Central memory CD8-positive, alpha-beta T cell (primary cell): ENCODE measurements at regions not wholly inside any gene's neighbourhood (a gene's known extent, or its start where the extent isn't known, plus 50 kb on each side); places are given as distances from the start of the nearest gene placed in this dataset.

Source experiments
- ATAC-seq: fragments of 150-1000 bp; cut with Tn5 transposase; replicated peaks from 2 replicates; pipeline ENCODE4 v1.10.0; 2022; ENCODE audit warnings: mild to moderate bottlenecking, moderate FRiP score, moderate number of reproducible peaks; ENCODE audit not compliant: poor library complexity, severe bottlenecking; ENCODE audit errors: extremely low read depth
- DNase-seq, 2 donors: peaks; one replicate each; pipeline ENCODE4 v3.0.0; 2021; ENCODE audit warnings: low spot score in 2 of 2
- H3K27ac Mint-ChIP-seq: one replicate; pipeline ENCODE4 v1.8.0; 2022; ENCODE audit warnings: low read depth, mild to moderate bottlenecking, moderate library complexity, mixed read lengths
- H3K27me3 Mint-ChIP-seq: one replicate; pipeline ENCODE4 v1.8.0; 2022; ENCODE audit warnings: mixed read lengths
- H3K36me3 Mint-ChIP-seq: one replicate; pipeline ENCODE4 v1.8.0; 2022; ENCODE audit warnings: mild to moderate bottlenecking, moderate library complexity, mixed read lengths; ENCODE audit not compliant: insufficient read depth
- H3K4me1 Mint-ChIP-seq: one replicate; pipeline ENCODE4 v1.8.0; 2022; ENCODE audit warnings: mixed read lengths
- H3K4me3 Mint-ChIP-seq: one replicate; pipeline ENCODE4 v1.8.0; 2022; ENCODE audit warnings: mild to moderate bottlenecking, moderate library complexity, mixed read lengths
- H3K9me3 Mint-ChIP-seq: one replicate; pipeline ENCODE4 v1.8.0; 2022; ENCODE audit warnings: mixed read lengths

GRCh38 chr15:27702581-27702980 is 396.5 kb downstream of the OCA2 start:
- Mint-ChIP-seq H3K4me3 (no peak overlapping the region), H3K27me3 (no peaks in the 10 kb centered on the region), H3K9me3 (peaks cover 13% of the 10 kb centered on the region), H3K4me1 (no peaks in the 10 kb centered on the region), H3K36me3 (peaks cover 1% of the 10 kb centered on the region), H3K27ac (no peak overlapping the region)
- DNase-seq (no peak), ATAC-seq (no peak)

DNA sequence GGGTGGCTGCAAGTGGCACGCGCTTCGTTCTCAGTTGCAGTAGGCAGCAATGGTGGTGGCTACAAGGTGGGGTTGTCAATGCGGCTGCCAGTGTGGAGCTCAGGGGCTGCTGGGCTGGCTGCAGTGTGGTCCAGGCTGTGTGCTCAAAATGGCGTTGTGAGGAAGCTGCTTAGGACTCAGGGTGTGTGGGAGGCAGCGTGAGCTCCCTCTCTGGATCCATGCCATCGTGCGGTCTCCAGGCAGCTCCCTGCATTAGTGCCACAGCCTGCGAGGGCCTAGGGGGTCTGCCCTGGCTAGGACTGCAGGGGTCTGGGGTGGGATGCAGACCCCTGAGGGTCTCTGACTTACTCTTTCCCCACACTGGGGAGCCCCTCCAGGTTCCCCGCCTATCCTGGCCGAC is 397.2 kb downstream of the OCA2 start:
- H3K4me1 Mint-ChIP-seq: no peaks in the 10 kb centered on the region
- no peaks in the 10 kb centered on the region for H3K27me3 Mint-ChIP-seq
- no peak overlapping the region for H3K27ac Mint-ChIP-seq
- no peak overlapping the region for H3K4me3 Mint-ChIP-seq
- DNase-seq (no peak), ATAC-seq (no peak)
- peaks cover 13% of the 10 kb centered on the region for H3K9me3 Mint-ChIP-seq
- H3K36me3 Mint-ChIP-seq: peaks cover 1% of the 10 kb centered on the region

DNA sequence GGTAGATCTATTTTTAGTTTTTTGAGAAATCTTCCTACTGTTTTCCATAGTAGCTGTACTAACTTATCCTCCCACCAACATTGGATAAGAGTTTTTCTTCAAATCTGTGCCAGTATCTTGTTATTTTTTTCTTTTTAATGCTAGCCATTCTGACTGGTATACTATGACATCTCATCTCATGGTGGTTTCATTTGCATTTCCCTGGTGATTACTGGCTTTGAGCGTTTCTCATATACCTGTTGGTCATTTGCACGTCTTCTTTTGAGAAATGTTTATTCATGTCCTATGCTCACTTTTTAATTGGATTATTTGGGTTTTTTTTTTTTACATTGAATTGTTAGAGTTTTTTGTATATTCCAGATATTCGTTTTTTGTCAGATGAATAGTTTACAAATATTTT is 398.1 kb downstream of the OCA2 start:
- no peak for ATAC-seq
- peaks cover 1% of the 10 kb centered on the region for H3K36me3 Mint-ChIP-seq
- H3K9me3 Mint-ChIP-seq: peaks cover 13% of the 10 kb centered on the region
- no peak overlapping the region for H3K4me3 Mint-ChIP-seq
- no peaks in the 10 kb centered on the region for H3K4me1 Mint-ChIP-seq
- no peaks in the 10 kb centered on the region for H3K27me3 Mint-ChIP-seq
- no peak for DNase-seq
- H3K27ac Mint-ChIP-seq: no peak overlapping the region

- Mint-ChIP-seq H3K36me3 (peaks cover 1% of the 10 kb centered on the region), H3K27me3 (no peaks in the 10 kb centered on the region), H3K4me1 (no peaks in the 10 kb centered on the region), H3K9me3 (peaks cover 13% of the 10 kb centered on the region), H3K27ac (no peak overlapping the region), H3K4me3 (no peak overlapping the region)
- ATAC-seq (no peak), DNase-seq (no peak)
These were observed 399.4 kb downstream of the OCA2 start for GRCh38 chr15:27699699-27700098.

- no peaks in the 10 kb centered on the region for H3K36me3 Mint-ChIP-seq
- no peaks in the 10 kb centered on the region for H3K27me3 Mint-ChIP-seq
- no peaks in the 10 kb centered on the region for H3K4me1 Mint-ChIP-seq
- H3K4me3 Mint-ChIP-seq: no peak overlapping the region
- peaks cover 13% of the 10 kb centered on the region for H3K9me3 Mint-ChIP-seq
- no peak overlapping the region for H3K27ac Mint-ChIP-seq
- DNase-seq (no peak), ATAC-seq (no peak)
These were observed 402.6 kb downstream of the OCA2 start for GRCh38 chr15:27696530-27696929.

DNA sequence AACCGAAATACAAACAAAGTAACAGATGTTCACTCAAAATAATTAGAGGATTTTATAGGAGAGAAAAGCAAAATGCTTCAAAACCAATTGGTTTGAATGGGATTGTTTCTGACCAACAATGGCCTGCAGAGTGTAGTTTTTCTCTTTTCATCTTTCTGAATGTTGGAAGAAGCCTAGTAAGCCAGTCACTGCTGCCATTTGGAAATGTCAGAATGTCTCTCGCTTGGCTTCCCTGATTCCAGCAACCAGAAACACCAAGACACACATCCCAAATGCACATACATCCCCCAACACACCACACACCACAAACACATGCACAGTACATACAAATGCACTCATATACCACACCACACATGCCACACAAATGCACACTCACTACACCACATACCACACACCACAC is 403.4 kb downstream of the OCA2 start:
- Mint-ChIP-seq H3K27ac (no peak overlapping the region), H3K9me3 (peaks cover 20% of the 10 kb centered on the region), H3K27me3 (no peaks in the 10 kb centered on the region), H3K4me3 (no peak overlapping the region), H3K36me3 (no peaks in the 10 kb centered on the region), H3K4me1 (no peaks in the 10 kb centered on the region)
- DNase-seq (no peak), ATAC-seq (no peak)

GRCh38 chr15:27694506-27695087 is 404.5 kb downstream of the OCA2 start:
- Mint-ChIP-seq H3K4me1 (no peaks in the 10 kb centered on the region), H3K9me3 (peaks cover 15% of the 10 kb centered on the region), H3K27me3 (no peaks in the 10 kb centered on the region), H3K4me3 (no peak overlapping the region), H3K36me3 (no peaks in the 10 kb centered on the region), H3K27ac (no peak overlapping the region)
- no peak for ATAC-seq
- no peak for DNase-seq

GRCh38 chr15:27693280-27693679 is 405.8 kb downstream of the OCA2 start:
- Mint-ChIP-seq H3K4me1 (no peaks in the 10 kb centered on the region), H3K36me3 (no peaks in the 10 kb centered on the region), H3K4me3 (no peak overlapping the region), H3K27me3 (no peaks in the 10 kb centered on the region), H3K9me3 (peaks cover 10% of the 10 kb centered on the region), H3K27ac (no peak overlapping the region)
- ATAC-seq (no peak), DNase-seq (no peak)

DNA sequence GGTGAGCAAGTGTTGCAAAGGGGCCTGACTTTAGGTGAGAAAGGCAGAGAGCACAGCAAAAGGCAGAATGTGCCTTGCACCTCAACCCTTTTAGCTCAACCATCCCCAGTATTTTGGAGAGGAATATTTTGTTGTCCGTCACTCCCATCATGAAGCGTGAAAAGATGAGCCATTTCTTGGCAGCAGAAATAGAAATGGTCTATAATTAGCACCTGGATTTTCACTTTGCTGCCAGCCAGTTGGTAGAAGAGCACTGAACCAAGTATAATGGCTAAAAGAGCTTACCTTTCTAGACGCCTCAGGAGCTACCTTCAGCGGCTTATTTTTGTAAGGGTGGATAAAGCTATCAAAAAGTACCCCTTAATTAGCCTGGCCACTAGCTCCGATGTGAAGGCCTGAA is 406.7 kb downstream of the OCA2 start:
- H3K4me1 Mint-ChIP-seq: no peaks in the 10 kb centered on the region
- DNase-seq (no peak), ATAC-seq (no peak)
- H3K9me3 Mint-ChIP-seq: peaks cover 10% of the 10 kb centered on the region
- H3K36me3 Mint-ChIP-seq: no peaks in the 10 kb centered on the region
- H3K27ac Mint-ChIP-seq: no peak overlapping the region
- H3K27me3 Mint-ChIP-seq: no peaks in the 10 kb centered on the region
- no peak overlapping the region for H3K4me3 Mint-ChIP-seq

DNA sequence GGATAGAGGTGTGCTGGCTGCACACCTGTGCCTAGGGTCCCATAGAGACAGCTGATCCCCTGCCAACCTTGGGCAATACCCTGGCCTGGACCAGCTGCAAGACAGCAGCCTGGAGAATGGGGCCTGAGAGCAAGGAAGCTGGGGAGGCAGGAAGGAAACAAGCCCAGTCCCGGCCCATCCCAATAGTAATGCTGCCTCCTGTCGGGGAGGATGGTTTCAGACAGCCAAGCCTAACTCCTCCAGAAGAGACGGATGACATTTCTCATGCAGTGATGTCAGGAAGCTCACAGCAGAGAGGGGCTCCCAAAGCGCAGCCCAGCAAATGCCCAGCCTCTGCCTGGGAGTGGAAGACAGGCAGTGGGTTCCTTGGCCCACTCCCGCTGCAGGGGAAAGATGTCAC is 408.8 kb downstream of the OCA2 start:
- Mint-ChIP-seq H3K4me3 (no peak overlapping the region), H3K9me3 (peaks cover 10% of the 10 kb centered on the region), H3K27me3 (no peaks in the 10 kb centered on the region), H3K4me1 (no peaks in the 10 kb centered on the region), H3K27ac (no peak overlapping the region), H3K36me3 (no peaks in the 10 kb centered on the region)
- no peak for ATAC-seq
- no peak for DNase-seq

DNA sequence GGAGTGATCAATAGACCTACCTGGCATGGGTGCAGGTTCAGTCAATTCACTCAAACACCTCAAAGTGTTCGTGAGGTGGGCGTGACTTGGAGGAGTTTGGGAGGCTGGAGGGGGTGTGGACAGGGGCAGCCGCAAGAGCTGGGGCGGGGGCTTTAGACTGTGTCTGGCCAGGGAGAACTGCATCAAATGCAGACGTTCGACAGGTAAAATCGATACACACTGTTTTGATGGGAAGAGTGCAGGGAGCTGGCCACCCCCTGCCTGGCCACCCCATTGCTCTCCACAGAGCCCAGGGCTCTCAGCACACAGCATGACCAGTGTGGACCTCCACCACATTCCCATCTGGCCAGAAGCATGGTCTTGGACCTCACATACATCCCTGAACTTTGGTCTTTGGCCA is 412.1 kb downstream of the OCA2 start:
- H3K4me3 Mint-ChIP-seq: no peak overlapping the region
- DNase-seq (no peak), ATAC-seq (no peak)
- H3K4me1 Mint-ChIP-seq: no peaks in the 10 kb centered on the region
- H3K36me3 Mint-ChIP-seq: no peaks in the 10 kb centered on the region
- H3K27me3 Mint-ChIP-seq: no peaks in the 10 kb centered on the region
- H3K27ac Mint-ChIP-seq: no peak overlapping the region
- H3K9me3 Mint-ChIP-seq: peaks cover 16% of the 10 kb centered on the region

DNA sequence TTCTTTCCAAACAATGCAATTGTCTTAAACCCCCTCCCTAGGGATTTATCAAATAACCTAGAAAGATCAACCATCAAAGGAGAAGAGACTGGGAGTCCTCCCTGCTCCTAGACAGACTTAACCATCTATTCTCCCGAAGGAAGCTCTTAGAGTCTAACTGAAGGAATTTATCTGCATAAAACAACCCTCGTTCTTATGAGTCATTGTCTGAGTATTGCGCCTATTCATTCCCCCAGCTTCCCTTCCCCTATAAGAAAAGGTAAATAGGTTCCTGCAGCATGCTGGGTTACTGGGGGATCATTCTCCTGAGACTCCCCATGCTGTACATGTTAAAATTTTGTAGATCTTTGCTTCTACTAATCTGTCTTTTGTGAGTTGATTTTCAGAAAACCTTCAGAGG is 412.7 kb downstream of the OCA2 start:
- no peak overlapping the region for H3K4me3 Mint-ChIP-seq
- H3K9me3 Mint-ChIP-seq: peaks cover 21% of the 10 kb centered on the region
- H3K4me1 Mint-ChIP-seq: no peaks in the 10 kb centered on the region
- ATAC-seq: no peak
- no peaks in the 10 kb centered on the region for H3K27me3 Mint-ChIP-seq
- no peaks in the 10 kb centered on the region for H3K36me3 Mint-ChIP-seq
- no peak for DNase-seq
- H3K27ac Mint-ChIP-seq: no peak overlapping the region

DNA sequence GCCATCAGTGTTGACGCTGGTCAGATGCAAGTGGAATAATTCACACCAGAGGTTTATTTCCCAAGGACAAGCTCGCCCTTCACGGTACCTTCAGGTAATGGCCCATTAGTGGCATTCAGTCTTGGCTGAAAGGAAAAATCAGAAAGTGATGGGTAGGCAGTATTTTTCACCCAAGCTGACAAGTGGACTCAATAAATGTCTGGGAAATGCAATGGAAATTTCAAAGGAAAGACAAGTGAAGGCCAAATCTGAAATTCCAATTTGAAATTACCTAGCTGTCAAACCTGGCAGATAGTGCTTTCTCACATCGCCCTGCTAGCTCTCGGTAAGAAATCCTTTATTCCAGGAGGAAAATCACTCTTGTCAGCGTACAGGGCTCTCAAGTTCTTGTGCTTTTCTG is 413.5 kb downstream of the OCA2 start:
- Mint-ChIP-seq H3K9me3 (peaks cover 14% of the 10 kb centered on the region), H3K4me1 (no peaks in the 10 kb centered on the region), H3K27ac (no peak overlapping the region), H3K36me3 (no peaks in the 10 kb centered on the region), H3K4me3 (no peak overlapping the region), H3K27me3 (no peaks in the 10 kb centered on the region)
- no peak for DNase-seq
- no peak for ATAC-seq

DNA sequence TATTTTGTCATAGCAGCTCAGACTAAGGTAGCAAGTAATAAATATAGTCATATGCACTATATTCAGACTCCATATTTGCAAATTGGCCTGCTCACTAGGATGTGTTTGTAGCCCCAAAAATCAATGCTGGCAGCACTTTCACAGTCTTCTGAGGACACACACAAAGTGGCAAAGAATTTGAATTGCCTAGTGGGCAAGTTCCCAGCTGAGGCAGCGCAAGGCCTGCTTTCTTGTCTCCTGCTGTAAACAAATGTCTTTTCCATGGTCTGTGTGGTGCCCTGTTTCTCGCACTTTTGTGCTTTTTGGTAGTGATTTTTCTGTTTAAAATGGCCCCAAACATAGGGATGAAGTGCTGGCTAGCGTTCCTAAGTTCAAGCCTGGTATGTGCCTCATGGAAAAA is 416.0 kb downstream of the OCA2 start:
- Mint-ChIP-seq H3K4me3 (no peak overlapping the region), H3K4me1 (no peaks in the 10 kb centered on the region), H3K27ac (no peak overlapping the region), H3K9me3 (peaks cover 16% of the 10 kb centered on the region), H3K27me3 (no peaks in the 10 kb centered on the region), H3K36me3 (no peaks in the 10 kb centered on the region)
- no peak for ATAC-seq
- DNase-seq: no peak
